Activated T-cell treated with anti-CD3 and anti-CD28 coated beads for 24 hours (primary cell): ENCODE measurements at regions not wholly inside any gene's neighbourhood (a gene's known extent, or its start where the extent isn't known, plus 50 kb on each side); places are given as distances from the start of the nearest gene placed in this dataset.

Experiments used
- DNase-seq: peaks from one replicate; pipeline ENCODE4 v3.0.0-alpha.2; 2020; ENCODE audit warnings: low read depth

DNA sequence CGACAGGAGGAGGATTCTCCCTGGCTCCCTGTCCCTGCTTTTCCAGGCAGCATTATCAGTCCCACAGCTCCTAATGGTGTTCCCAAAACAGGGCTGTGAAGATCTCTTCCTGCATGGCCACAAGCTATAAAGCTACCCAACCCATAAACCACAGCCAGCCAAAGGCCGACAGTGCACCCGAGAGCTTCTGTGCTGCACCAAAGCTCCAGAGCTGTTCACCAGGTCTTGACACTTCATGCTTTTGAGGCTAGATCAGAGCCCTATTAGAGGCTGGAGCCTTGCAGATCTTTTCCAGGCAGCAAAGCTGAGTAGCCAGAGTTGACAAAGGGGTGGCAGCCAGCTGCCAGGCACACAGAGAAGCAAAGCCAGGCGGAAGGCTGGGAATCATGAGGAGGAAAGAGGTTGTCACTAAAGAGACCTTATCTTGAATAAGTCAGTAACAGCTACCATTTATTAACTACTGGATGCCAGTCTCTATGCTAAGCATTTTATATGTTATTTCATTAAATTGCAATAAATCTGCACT lies 180.4 kb downstream of the KATNAL1 start:
- DNase-seq = no peak

DNA sequence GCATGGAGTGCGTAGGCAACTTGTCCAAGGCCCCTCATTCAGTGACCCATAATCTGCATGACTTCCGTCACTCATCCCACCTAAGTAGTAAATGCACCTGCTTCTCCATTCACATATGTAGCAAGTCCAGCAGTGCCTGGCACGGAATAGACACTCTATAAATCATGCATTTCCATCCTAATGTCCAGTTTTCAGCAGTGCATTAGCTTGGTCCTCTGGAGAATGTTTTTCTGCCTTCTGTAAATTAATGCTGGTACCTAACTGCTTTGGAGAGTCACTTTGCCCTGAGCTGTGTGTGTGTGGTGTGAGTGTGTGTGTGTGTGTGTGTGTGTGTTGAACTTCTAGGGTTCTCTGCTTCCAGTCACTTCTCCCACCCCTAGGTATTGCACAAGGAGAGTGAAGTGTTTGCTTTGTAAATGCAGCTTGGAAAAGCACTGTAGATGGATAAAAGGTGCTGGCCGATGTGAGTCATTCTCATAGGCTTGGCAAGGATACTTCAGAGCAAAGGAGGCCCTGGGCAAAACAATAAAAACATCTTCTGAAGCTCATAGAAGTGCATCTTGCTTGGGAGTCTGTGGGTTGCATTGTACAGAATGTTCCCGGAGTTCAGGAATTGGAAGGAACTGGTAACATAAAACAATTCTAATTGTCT lies 181.8 kb downstream of the KATNAL1 start:
- no peak for DNase-seq

DNA sequence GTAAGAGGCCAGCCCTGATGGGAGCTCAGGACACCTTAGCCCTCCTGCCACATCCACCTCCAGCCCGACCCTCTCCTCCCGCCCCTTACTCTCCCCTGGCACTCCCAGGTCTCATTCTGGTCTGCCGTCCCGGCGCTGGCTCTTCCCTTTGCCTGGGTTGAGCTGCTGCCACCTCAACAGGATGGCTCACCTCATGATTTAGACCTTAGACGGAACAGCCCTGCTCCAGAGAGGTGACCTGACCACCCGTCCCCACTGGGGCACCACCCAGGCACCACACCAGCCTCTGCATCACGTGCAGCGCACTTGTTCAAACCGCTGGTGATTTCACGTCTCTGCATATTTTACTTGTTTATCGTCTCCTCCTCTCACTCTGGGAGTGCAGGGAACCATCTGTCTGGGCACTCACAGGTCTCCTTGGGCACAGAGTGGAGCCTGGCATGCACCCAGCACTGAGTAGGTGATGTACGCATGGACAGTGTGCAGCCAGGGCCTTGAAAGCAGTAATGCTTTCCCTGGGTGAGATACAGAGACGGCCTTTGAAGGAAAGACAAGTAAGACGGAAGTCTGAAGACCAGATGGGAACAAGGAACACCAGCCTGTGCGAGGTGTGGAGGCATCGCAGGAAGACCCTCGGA lies 183.1 kb downstream of the KATNAL1 start:
- DNase-seq = no peak

DNA sequence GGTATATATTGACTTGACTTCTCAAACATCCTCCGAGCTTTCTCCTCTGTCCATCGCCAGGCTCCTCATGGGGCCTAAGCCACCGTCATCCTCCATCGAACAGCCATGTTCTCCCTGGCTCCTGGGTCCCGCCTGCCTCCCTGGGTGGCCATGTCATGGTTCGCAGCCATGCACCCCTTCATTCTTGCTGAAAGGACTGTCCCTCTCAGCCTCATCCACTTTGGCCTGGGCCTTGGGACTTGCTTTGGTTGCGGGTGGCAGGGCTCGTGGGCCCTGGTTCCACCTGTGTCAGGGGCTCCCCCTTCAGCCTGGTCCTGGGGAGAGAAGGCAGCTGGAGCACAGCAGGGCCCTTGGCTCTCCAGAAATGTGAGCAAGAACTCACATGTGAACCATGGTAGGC lies 183.8 kb downstream of the KATNAL1 start:
- no peak for DNase-seq

DNA sequence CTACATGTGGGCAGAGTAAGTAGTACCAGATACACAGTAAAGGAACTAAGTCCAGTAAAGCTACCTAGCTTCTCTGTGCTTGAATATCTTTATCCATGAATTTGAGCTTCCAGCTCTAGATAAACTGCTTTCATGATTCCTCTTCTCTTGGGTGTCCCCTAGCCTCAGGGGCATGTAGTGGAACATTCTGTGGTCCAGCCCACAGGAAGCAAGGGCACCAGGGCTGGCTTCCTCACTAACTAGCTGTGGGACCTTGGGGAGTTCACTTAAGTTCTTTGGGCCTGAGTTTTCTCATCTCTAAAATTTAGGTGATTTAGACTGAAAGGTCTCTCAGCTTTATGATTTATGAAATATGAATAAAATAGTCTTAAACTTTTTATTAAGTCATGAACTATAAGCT lies 185.7 kb downstream of the KATNAL1 start:
- DNase-seq = no peak

DNA sequence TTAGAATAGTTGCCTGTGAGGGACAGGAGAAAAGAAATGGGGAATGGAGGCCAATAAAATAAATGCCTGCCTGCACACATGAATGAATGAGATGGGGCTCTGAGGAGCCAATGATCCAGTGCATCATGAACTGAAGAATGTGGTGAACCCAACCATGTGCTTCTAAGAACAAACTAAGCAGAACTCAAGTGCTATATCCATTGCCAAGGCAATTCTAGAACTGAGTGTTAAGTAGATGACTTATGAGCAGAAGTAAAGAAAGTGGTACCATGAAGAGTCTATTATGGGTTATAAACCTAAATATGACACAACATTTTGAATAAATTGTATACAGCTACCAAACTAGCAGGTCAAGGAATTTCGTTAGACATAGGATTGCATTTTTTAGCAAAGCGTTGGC lies 186.1 kb downstream of the KATNAL1 start:
- no peak for DNase-seq

DNA sequence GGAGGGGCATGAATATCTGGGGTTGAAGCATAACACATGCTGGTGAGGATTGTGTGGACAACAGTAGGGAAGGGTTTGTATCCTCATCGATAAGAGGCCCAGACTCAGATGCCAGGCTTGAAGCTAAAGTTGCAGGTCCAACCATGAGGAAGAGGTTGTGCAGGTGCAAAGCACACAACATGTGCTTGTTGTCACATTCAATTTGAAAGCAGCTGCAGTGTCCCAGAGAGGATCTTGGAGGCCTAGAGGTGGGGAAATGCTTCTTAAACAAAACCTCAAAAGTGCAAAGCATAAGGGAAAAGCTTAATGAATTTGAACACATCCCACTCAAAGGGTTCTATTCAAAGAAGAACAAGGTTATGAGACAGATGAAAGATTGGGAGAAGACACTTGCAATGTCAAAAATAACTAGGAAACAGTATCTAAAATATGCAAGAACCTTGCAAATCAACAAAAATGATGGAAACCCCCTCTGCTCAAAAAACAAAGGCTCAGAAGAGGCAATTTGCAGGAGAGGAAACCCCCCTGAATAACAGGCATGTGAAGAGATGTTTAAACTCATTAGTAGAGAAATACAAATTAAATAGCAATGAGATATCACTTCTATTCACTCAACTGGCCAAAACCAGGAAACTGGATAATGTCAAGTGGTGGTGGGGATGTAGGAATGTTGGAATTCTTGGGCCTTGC lies 187.1 kb downstream of the KATNAL1 start:
- DNase-seq = no peak

DNA sequence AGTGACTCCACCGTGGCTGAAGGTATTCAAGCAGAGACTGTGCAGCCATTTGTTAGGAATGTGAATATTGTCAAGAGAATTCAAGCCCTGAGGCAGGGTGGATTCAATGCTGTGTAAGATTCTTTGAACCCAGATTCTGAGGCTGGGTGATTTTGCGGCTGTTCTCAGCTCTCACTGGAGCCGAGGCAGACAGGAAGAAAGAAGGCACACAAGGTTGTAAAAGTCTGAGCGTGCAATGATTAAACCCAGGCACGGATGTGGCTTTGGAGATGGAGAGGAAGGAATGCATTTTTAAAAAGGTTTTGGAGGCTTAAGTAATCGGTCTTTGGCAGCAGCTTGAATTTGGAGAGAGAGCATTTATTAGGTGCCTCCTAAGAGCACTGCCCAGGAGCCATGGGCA lies 187.9 kb downstream of the KATNAL1 start:
- DNase-seq = no peak

DNA sequence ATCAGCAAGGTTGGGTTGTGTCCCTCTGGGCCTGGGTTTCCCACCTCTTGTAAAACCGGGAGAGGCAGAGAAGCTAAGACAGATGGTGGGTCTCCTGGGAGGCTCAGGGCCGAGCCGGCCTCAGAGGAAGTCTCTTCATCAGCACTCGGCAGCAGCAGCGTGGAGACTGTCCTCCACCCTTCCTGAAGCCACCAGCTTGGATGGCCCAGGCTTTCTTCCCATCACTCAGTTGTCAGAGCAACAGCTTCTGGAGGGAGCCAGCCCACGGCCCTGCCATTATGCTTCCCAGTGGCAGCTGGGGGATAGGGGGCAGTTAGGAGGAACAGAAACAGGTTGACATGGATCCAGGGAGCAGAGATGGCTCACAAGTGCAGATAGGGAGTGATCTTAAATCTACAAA lies 191.0 kb downstream of the KATNAL1 start:
- DNase-seq = no peak

DNA sequence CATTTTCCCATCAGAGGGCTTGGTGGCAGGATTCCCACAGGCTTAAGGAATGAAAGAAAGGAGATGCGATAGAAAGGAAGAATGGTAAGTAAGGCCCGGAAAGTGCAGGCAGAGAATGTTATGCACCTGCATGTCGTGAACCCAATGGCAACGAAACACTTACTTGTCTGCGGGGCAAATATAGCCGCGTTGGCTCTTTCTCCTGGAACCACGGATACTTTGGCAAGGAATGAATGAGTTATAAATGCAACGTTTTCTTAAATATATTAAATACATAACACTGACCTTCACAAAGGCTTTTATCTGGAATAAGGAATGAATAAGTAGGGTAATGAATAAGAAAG lies 192.1 kb downstream of the KATNAL1 start:
- DNase-seq = no peak

DNA sequence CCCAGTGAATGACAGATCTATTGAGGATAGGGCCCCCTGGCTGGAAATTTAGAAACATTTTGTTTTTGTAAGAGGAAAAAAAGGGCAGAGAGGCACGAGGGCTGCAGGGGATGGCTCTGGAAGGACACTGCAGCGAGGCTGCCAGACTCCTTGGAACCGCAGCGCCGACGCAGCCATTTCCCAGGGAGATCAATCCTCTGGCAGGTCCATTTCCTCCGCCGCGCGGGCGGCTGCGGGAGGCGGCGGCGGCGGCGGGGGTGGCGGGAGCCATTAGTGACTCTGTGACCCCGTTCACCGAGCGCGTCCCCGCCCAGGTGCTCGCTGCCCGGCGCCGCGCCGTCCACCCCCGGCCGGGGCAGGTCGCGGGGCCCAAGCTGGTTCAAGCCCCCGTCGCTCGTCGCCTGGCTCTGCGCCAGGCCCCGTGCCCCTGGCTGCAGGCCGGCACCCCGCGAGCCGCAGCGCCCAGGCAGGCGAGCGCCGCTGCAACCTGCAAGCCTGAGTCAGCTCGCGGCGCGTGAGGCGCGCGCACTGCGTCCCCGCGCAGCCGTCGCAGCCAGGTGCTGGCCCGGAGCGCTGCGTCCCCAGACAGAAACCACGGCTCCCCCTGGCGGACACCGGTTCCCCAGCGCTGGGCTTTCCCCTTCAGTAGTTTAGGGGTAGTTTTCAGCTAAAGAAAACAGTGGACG lies 192.6 kb downstream of the KATNAL1 start:
- DNase-seq = peak; percentile 89

DNA sequence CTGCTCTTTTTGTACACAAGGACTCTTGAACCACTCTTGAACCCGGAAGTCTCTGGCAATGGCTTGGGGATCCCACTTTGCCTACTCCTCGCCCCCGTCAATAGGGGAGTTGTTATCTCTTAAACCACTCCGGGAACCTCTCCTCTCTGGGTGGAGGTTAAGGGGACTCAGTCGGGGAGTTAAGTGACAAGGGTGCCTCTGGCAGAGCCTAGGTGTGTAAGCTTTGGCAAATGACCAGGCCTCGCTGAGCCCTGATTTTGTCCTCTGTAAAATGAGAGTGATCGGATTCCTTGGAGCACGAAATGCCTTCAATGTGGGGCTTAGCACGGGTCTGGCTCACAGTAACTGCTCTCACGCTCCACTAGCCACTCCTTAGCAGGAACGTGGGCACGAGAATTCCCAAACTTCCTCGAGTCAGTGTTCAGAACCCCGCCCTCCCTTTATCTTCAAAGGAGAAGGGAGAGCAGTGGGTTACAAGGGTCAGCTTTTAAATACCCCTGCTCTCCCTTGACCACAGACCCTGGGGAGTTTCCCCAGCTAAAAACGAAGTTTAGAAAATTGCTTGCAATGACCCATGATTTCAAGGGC lies 193.3 kb downstream of the KATNAL1 start:
- DNase-seq = no peak

DNA sequence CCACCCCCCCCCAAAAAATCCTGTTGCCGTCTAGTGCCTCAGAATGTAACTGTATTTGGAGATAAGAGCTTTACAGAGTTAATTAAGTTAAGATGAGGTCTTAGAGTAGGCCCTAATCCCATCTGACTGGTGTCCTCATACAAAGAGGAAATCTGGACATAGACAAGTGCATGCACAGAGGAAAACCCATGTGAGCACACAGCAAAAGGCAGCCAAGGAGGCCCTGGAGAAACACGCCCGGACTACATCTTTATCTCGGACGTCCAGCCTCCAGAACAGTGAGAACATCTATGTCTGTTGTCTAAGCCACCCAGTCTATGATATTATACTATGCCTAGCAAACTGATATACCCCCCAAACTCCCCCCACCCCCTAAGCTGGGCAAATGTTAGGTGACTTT lies 193.8 kb downstream of the KATNAL1 start:
- no peak for DNase-seq

DNA sequence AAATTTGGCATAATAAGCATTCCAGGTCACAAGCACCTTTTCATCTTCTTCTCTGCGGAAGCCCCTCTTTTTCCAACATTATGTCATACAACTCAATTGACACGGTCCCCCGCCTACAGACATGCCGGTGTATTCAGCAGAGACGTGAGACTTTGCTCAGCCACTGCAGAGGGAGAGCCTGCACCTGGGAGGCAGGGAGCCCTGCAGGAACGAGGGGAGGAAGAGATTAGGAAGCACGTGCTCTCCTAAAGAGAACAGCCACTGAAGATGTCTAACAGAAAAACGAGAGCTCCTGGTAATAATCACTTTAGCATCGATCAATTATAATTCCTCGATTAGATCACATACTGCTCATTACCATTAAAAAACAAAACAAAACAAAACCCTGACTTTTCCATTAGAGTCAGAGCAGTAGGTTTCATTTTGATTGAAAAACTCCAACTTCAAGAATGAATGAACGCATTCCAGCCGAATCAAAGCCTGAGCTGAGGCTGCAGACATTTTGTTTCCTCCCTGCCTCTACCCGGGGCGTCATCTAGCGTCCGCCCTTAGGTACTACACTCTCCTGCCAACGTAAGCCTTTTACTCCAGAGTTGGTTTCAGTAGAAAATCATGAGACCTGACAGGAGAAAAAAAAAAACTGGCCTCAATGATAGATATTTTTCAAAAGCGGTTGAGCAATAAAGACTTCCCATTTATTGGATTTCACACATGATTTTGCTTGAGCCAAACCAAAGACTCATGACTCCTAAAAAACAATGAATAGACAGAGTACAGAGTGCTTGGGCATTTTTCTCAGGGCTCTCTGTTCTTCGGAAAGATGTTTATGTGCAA lies 194.5 kb downstream of the KATNAL1 start:
- DNase-seq = peak; percentile 76

DNA sequence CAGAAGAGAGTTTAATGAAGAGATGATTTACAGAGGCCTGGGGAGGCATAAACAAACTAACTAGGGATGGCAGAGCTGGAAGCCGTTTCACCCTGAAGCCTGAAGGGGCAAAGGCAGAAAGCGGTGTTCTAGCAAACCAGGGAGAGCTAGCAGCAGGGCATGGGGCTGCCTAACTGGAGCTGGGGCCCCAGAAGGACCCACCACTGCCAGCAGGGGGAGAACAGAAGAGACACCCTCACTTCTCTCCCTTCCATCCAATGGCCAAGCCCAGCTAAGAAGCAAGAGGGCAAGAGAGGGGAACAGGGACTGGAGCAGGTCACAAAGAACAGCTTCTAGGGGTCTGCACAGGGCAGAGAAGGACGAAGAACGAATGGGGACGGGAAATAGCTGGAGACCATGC lies 195.5 kb downstream of the KATNAL1 start:
- DNase-seq = no peak

DNA sequence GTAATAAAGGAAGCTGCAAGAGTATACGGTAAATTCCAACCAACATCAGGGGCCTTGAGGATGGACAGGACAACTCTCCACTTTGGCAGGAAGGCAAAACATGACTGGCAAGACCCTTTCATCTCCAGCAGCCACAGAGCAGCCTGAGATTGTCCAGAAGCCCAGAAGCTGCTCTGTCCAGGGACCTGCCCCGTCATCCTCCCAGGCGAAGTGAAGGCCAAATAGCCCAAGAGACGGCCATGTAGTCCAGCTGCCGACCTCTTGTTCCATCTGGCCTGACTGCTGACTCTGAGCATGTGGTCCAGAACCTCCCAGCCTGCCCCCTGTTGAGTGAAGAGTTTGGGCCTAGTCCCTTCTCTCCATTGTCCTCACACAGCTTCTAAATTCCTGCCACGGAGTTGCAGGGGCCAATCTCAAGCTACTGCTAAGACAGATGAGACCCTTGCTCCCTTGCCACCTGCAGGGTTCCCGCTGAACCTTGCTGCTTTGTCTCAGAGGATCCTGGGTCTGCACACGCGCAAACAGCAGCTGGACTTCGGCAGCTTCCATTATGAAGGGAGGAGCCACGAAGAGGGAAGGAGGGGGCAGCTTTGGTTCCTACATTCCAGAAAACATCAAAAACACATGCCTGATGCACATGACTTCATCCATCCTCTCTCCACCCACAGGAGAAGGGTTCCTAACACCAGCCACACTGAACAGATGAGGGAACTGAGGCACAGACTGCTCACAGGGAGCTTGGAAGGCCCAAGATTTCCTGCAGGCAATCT lies 196.9 kb downstream of the KATNAL1 start:
- no peak for DNase-seq

DNA sequence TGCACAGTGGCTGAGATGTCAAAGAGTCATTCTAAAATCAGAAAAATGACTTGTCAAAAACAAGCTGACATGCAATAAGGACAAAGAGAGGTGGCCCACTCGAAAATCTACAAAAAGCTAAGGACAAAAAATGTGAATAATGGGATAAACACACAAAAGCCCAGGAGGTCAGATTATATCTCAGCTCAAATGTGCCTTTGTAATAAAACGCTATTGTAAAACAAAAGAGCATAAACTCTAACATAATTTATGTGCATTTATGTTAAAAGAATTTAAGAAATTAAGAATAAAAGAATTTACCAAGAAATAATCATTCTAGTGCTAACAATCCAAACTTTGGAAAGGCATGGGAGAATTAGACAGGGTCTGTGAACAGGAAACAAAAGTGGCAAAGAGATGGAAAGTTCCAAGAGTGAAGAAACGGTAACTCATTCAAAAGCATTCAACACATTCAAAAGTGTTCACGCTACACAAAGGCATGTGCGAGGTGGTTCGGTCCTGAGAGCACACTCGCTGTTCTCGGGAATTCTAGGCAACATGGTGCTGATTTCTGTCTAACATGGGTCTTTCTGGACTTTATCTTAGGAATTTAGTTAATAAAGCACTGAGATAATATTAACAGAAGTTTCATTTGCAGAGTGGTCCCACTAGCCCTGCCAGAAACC lies 197.7 kb downstream of the KATNAL1 start:
- no peak for DNase-seq

DNA sequence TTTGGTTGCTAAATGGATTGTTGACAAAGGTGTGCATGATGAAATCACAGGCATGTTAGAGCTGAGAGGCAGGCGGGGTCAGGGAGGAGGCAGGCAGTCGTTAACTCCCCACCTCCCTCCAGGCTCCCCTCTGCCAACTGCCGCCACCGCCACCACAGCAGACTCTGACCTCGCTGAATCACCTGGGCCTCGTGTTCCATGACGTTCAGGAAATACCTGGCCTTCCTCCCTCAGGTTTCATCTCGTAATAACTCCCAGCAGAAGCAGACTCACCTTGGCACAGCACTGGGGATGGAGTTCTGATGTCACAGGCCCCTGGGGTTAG lies 198.5 kb downstream of the KATNAL1 start:
- no peak for DNase-seq

DNA sequence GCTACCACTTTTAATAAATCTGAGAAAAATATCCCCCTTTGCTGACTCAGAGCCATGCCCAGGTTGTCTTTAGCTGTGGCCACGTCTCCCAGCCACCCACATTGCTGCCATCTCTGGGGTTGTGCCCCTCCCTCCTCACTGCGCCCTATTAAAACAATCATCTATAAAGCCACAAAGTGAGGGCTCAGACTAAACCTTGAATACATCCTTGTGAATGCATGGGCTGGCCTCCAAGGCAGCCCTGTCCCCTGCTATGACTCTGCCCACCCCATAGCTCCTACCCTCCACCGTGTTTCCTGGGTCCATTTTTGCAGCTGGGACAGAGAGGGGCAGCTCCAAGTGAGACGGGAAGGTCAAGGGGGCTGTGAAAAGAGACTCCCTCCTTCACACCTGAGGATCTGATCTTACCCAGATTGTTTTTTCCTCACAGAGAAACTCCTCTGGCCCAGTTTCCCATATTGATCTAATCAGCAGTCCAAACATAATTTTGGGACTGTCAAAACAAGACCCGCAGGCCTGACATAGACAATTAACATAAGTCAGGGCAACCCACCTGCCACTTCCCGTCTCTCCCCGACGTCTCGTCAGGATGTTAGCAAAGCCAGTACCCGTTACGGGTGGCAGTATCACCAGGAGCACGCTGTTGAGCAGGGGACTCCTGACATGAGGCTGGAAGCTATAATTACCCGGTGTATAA lies 199.0 kb downstream of the KATNAL1 start:
- DNase-seq = no peak
